Endothelial cell of umbilical vein (primary cell): ENCODE measurements at regions not wholly inside any gene's neighbourhood (a gene's known extent, or its start where the extent isn't known, plus 50 kb on each side); places are given as distances from the start of the nearest gene placed in this dataset.

Source experiments
- BruUV-seq: library from RNA; stranded (reverse); fragments of 400-500 nt; replicated peaks from 2 replicates; lab custom pipeline; 2021; lab: Mats Ljungman, UMichigan
- CTCF ChIA-PET: fragments of 300-600, 350-600 bp; sonication (Branson Sonifier 250); formaldehyde crosslinking; loops from one replicate; lab custom pipeline; 2021; ENCODE audit warnings: antibody characterized with exemption, inconsistent platforms; lab: Charles Lee
- POLR2A ChIA-PET: fragments of 300-600, 350-600 bp; sonication (Branson Sonifier 250); formaldehyde crosslinking; loops from one replicate; lab custom pipeline; 2021; ENCODE audit warnings: antibody characterized with exemption, inconsistent platforms; lab: Charles Lee
- DNase-seq: peaks from one replicate; pipeline ENCODE4 v3.0.0-alpha.2; 2011; ENCODE audit warnings: low read depth, low spot score
- FAIRE-seq: peaks from 2 replicates; lab custom pipeline; 2011; peaks lifted over from hg19 to GRCh38; lab: Jason Lieb, UNC
- H2AFZ ChIP-seq: 2 replicates; pipeline ENCODE4 v1.6.0; 2012; ENCODE audit warnings: low read depth, low read length, control low read depth, inconsistent platforms
- H3K27ac ChIP-seq: 2 replicates; pipeline ENCODE4 v1.5.1; 2011; ENCODE audit warnings: low read depth, mild to moderate bottlenecking, control low read depth, low read length, moderate library complexity; ENCODE audit not compliant: insufficient read depth
- H3K27me3 ChIP-seq, 2 experiments: 2 replicates each; pipeline versions ENCODE4 v1.6.0 to v1.6.1; 2011; ENCODE audit warnings: low read length in 2 of 2, mixed read lengths in 1 of 2; ENCODE audit not compliant: control insufficient read depth in 2 of 2, insufficient read depth in 2 of 2
- H3K36me3 ChIP-seq, 2 experiments: 2 replicates in 1 of 2; 3 replicates in 1 of 2; pipeline ENCODE4 v1.5.1; 2011; ENCODE audit warnings: low read length in 2 of 2, mild to moderate bottlenecking in 1 of 2, moderate library complexity in 1 of 2; ENCODE audit not compliant: control insufficient read depth in 2 of 2, insufficient read depth in 2 of 2; ENCODE audit errors: extremely low read depth in 1 of 2
- H3K4me1 ChIP-seq: 3 replicates; pipeline ENCODE4 v1.5.1; 2011; ENCODE audit warnings: mild to moderate bottlenecking, low read length; ENCODE audit not compliant: control insufficient read depth, insufficient read depth; ENCODE audit errors: extremely low read depth
- H3K4me2 ChIP-seq: 2 replicates; pipeline ENCODE4 v1.6.1; 2011; ENCODE audit warnings: low read length, control low read depth, mixed read lengths; ENCODE audit not compliant: insufficient read depth
- H3K4me3 ChIP-seq, 3 experiments: fragments of 200-600 bp in 1 of 3; sonication (generic), shearing (Covaris generic) in 1 of 3; replicated peaks in 1 of 3; 2 replicates each; pipeline ENCODE4 v1.5.1; 2011 to 2016; ENCODE audit warnings: control low read depth in 3 of 3, low read length in 3 of 3, mild to moderate bottlenecking in 2 of 3, inconsistent platforms in 1 of 3, low read depth in 1 of 3, moderate library complexity in 1 of 3; ENCODE audit not compliant: insufficient read depth in 1 of 3
- H3K79me2 ChIP-seq: 2 replicates; pipeline ENCODE4 v1.6.0; 2012; ENCODE audit warnings: low read length, inconsistent platforms; ENCODE audit not compliant: control insufficient read depth, insufficient read depth
- H3K9ac ChIP-seq: replicated peaks from 2 replicates; pipeline ENCODE3; 2011; ENCODE audit warnings: low read length, control low read depth; ENCODE audit not compliant: insufficient read depth; ENCODE audit errors: extremely low read depth
- H3K9me1 ChIP-seq: replicated peaks from 3 replicates; pipeline ENCODE4 v1.6.0; 2011; ENCODE audit warnings: mild to moderate bottlenecking, low read length; ENCODE audit not compliant: control insufficient read depth, insufficient read depth; ENCODE audit errors: extremely low read depth
- H3K9me3 ChIP-seq: replicated peaks from 2 replicates; pipeline ENCODE4 v1.5.1; 2012; ENCODE audit warnings: low read length, inconsistent platforms; ENCODE audit not compliant: control insufficient read depth, insufficient read depth
- H4K20me1 ChIP-seq: replicated peaks from 2 replicates; pipeline ENCODE3; 2011; ENCODE audit warnings: mild to moderate bottlenecking, low read length; ENCODE audit not compliant: control insufficient read depth, insufficient read depth; ENCODE audit errors: extremely low read depth
- FOS ChIP-seq: IDR thresholded peaks from 2 replicates; pipeline ENCODE4 v1.6.1; 2011; ENCODE audit warnings: mild to moderate bottlenecking, low read length, moderate library complexity, borderline replicate concordance; ENCODE audit not compliant: insufficient read depth
- JUN ChIP-seq: IDR thresholded peaks from 2 replicates; pipeline ENCODE4 v1.6.1; 2011; ENCODE audit warnings: borderline replicate concordance, low read depth; ENCODE audit not compliant: insufficient read length, insufficient read depth
- POLR2A ChIP-seq: IDR thresholded peaks from 2 replicates; pipeline ENCODE4 v1.6.1; 2012; ENCODE audit warnings: low read depth, mild to moderate bottlenecking, control low read depth, low read length
- dilution Hi-C: fragments of 300-500 bp; cut with MboI; formaldehyde crosslinking; loops from one replicate; pipeline ENCODE4 v1.15.0; 2019; ENCODE audit warnings: low sequenced_read_pairs; ENCODE audit not compliant: extremely low pct_ligation_motif_present
- intact Hi-C: fragments of 100-400 bp; cut with micrococcal nuclease; formaldehyde crosslinking; loops from one replicate; pipeline ENCODE4 v1.10.0; 2022
- TF ChIP-seq, protein P1 (sequence below): IDR thresholded peaks from 2 replicates; pipeline ENCODE4 v1.6.1; 2011; ENCODE audit not compliant: insufficient read depth, insufficient read length

DNA sequence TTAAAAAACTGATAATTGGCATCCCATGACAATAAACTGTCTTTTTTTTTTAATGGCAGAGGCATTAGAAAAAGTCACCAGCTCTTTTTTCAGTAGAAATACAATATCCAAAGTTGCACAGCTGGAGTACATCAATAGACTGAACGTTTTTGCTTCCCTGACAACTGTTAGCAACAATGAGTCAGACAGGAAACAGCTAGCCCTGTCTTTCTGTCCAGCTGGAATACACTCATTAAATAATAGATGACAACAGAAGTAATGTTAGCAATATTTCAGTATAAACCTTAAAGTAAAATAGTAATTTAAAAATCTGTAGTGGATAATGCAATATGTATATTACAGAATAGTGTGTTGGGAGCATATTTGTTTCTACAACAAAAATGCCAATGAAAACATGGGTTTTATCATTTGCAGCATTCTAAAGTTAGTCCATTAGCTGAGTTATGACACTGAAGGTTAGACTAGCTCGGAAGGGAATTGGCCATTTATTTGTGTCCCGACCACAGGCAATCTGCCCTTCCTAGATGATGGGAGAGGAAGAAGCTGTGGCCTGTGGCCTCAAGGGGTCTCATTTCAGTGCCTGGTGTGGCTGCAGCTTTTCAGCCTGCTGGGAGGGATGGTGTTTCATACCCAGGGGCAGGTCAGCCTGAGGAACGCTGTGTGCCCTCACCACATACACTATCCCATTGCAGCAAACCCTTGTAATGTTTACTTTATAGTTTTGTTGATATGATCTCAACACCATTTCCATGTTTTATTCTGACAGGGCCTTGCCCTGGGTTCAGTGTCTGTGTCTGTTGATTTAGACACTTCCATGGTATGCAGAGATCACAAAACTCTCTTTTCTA, 173.3 kb downstream of the SLC16A9 start:
- Histone ChIP-seq H3K4me1 (peaks cover 11% of the 10 kb centered on the region), H2AFZ (no peak overlapping the region), H3K4me3 (no peak overlapping the region), H3K27ac (peak overlapping the region; percentile 27), H3K9ac (peak overlapping the region; percentile 1), H3K9me3 (no peaks in the 10 kb centered on the region), H3K4me2 (peak overlapping the region; percentile 52), H3K79me2 (no peaks in the 10 kb centered on the region), H3K9me1 (no peaks in the 10 kb centered on the region), H3K36me3 (no peaks in the 10 kb centered on the region), H3K27me3 (no peaks in the 10 kb centered on the region), H4K20me1 (no peaks in the 10 kb centered on the region)
- no peak for FAIRE-seq
- ChIA-PET CTCF (no interaction called here), POLR2A (no interaction called here)
- no TSS peak for BruUV-seq
- dilution Hi-C loops (no loop called here), intact Hi-C loops (loop anchor here (1.0 to 5.0 kb wide), 2 partner anchors 25 to 41 kb away; no protein-coding TSS in a partner anchor)
- peak; percentile 78 for DNase-seq
- TF ChIP-seq POLR2A (no peak), FOS (peak; percentile 35), JUN (peak; percentile 93)

DNA sequence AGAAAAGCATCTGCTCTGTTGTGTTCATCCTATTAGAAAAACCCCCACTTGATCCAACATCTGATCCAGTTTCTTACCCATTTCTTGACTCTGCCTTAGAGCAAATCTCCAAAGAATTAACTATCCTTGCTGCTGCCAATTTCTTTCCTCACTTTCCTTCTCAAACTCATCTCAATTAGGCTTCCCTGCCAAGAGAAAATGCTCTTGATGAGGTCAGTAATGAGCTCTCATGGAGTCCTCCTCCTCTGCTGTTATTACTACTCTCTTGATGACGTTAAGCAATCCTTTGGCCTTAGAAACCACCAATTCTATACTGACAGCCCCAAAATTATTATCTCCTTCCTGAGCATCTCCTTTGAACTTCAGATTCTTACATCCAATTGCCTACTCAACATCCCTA, 162.0 kb upstream of the FAM13C start:
- DNase-seq (no peak), FAIRE-seq (no peak)
- ChIA-PET CTCF (no interaction called here), POLR2A (no interaction called here)
- BruUV-seq = no TSS peak
- no peak overlapping the region for H3K9ac ChIP-seq
- H4K20me1 ChIP-seq = no peaks in the 10 kb centered on the region
- no peak overlapping the region for H3K27ac ChIP-seq
- H3K27me3 ChIP-seq = no peaks in the 10 kb centered on the region
- H3K4me3 ChIP-seq = no peak overlapping the region
- H3K9me3 ChIP-seq = no peaks in the 10 kb centered on the region
- intact Hi-C loops = no loop called here
- H3K9me1 ChIP-seq = no peaks in the 10 kb centered on the region
- dilution Hi-C loops = no loop called here
- H3K36me3 ChIP-seq = no peaks in the 10 kb centered on the region
- no peaks in the 10 kb centered on the region for H3K79me2 ChIP-seq
- no peak overlapping the region for H2AFZ ChIP-seq
- H3K4me2 ChIP-seq = no peak overlapping the region
- no peak for TF ChIP-seq POLR2A
- TF ChIP-seq, protein P1, sequence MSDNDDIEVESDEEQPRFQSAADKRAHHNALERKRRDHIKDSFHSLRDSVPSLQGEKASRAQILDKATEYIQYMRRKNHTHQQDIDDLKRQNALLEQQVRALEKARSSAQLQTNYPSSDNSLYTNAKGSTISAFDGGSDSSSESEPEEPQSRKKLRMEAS = no peak
- no peaks in the 10 kb centered on the region for H3K4me1 ChIP-seq
